ENCODE measurements at regions not wholly inside any gene's neighbourhood (a gene's known extent, or its start where the extent isn't known, plus 50 kb on each side); places are given as distances from the start of the nearest gene placed in this dataset.
"Not testable (repeated sequence)": the region's sequence is repeated elsewhere in the genome, so short reads cannot be mapped to it uniquely, and the experiment has no call there.

GRCh38 chr5:158235159-158235547, 376.2 kb upstream of the CLINT1 start:
- no peak for DNase-seq

- DNase-seq: no peak
These were observed 375.6 kb upstream of the CLINT1 start for GRCh38 chr5:158234323-158235158.

- DNase-seq: no peak
These were observed 374.9 kb upstream of the CLINT1 start for GRCh38 chr5:158233735-158234322.

GRCh38 chr5:158227314-158227713, 368.4 kb upstream of the CLINT1 start:
- DNase-seq: not testable (repeated sequence)

- no peak for DNase-seq
These were observed 367.6 kb upstream of the CLINT1 start for GRCh38 chr5:158226496-158226895.

GRCh38 chr5:158224253-158224652, 365.3 kb upstream of the CLINT1 start:
- no peak for DNase-seq

- no peak for DNase-seq
These were observed 364.2 kb upstream of the CLINT1 start for GRCh38 chr5:158223054-158223600.

- no peak for DNase-seq
These were observed 354.0 kb upstream of the CLINT1 start for GRCh38 chr5:158212917-158213316.

GRCh38 chr5:158212237-158212636, 353.3 kb upstream of the CLINT1 start:
- no peak for DNase-seq

GRCh38 chr5:158209219-158209908, 350.4 kb upstream of the CLINT1 start:
- no peak for DNase-seq

- DNase-seq: no peak
These were observed 348.8 kb upstream of the CLINT1 start for GRCh38 chr5:158207733-158208132.

- DNase-seq: no peak
These were observed 347.0 kb upstream of the CLINT1 start for GRCh38 chr5:158205992-158206391.

- DNase-seq: no peak
These were observed 344.3 kb upstream of the CLINT1 start for GRCh38 chr5:158203261-158203660.

- DNase-seq: no peak
These were observed 343.9 kb upstream of the CLINT1 start for GRCh38 chr5:158202801-158203200.

GRCh38 chr5:158200619-158201018, 341.7 kb upstream of the CLINT1 start:
- no peak for DNase-seq

GRCh38 chr5:158198636-158199035, 339.7 kb upstream of the CLINT1 start:
- no peak for DNase-seq

GRCh38 chr5:158195416-158196210, 336.7 kb upstream of the CLINT1 start:
- DNase-seq: no peak

- DNase-seq: no peak
These were observed 335.6 kb upstream of the CLINT1 start for GRCh38 chr5:158194561-158194976.

GRCh38 chr5:158193395-158193794, 334.4 kb upstream of the CLINT1 start:
- DNase-seq: not testable (repeated sequence)

GRCh38 chr5:158180407-158180806, 321.5 kb upstream of the CLINT1 start:
- no peak for DNase-seq

- no peak for DNase-seq
These were observed 320.3 kb upstream of the CLINT1 start for GRCh38 chr5:158179271-158179670.

- DNase-seq: no peak
These were observed 319.6 kb upstream of the CLINT1 start for GRCh38 chr5:158178535-158178934.

- DNase-seq: no peak
These were observed 318.2 kb upstream of the CLINT1 start for GRCh38 chr5:158177146-158177545.

All from kidney glomerular epithelial cell (primary cell).